Medulla oblongata (tissue), 1 donor: ENCODE measurements at regions not wholly inside any gene's neighbourhood (a gene's known extent, or its start where the extent isn't known, plus 50 kb on each side); places are given as distances from the start of the nearest gene placed in this dataset.
"Not testable (repeated sequence)": the region's sequence is repeated elsewhere in the genome, so short reads cannot be mapped to it uniquely, and the experiment has no call there.

ENCODE experiments used
- DNase-seq: peaks from one replicate; pipeline ENCODE4 v3.0.0-alpha.2; 2015; ENCODE audit errors: extremely low spot score

- DNase-seq = no peak
These were observed 50.9 kb upstream of the WARS2 start for GRCh38 chr1:119191325-119191724.

GRCh38 chr1:119204197-119204960 lies 63.9 kb upstream of the WARS2 start:
- DNase-seq = no peak

- DNase-seq = no peak
These were observed 64.5 kb upstream of the WARS2 start for GRCh38 chr1:119204961-119205357.

GRCh38 chr1:119209061-119209460 lies 68.6 kb upstream of the WARS2 start:
- DNase-seq = no peak

- DNase-seq = no peak
These were observed 69.3 kb upstream of the WARS2 start for GRCh38 chr1:119209596-119210295.

- no peak for DNase-seq
These were observed 69.8 kb upstream of the WARS2 start for GRCh38 chr1:119210296-119210649.

GRCh38 chr1:119213213-119213612 lies 72.8 kb upstream of the WARS2 start:
- not testable (repeated sequence) for DNase-seq

GRCh38 chr1:119214961-119215360 lies 74.5 kb upstream of the WARS2 start:
- not testable (repeated sequence) for DNase-seq

- DNase-seq = no peak
These were observed 76.9 kb upstream of the WARS2 start for GRCh38 chr1:119217309-119217828.

GRCh38 chr1:119219711-119220110 lies 79.3 kb upstream of the WARS2 start:
- DNase-seq = no peak

GRCh38 chr1:119220991-119221390 lies 80.5 kb upstream of the WARS2 start:
- no peak for DNase-seq

- no peak for DNase-seq
These were observed 81.8 kb upstream of the WARS2 start for GRCh38 chr1:119222271-119222670.

- DNase-seq = no peak
These were observed 84.8 kb upstream of the WARS2 start for GRCh38 chr1:119225265-119225664.

GRCh38 chr1:119225831-119226230 lies 85.4 kb upstream of the WARS2 start:
- DNase-seq = no peak

- no peak for DNase-seq
These were observed 85.9 kb upstream of the WARS2 start for GRCh38 chr1:119226321-119226720.

- DNase-seq = no peak
These were observed 86.5 kb upstream of the WARS2 start for GRCh38 chr1:119226913-119227312.

- DNase-seq = no peak
These were observed 87.0 kb upstream of the WARS2 start for GRCh38 chr1:119227456-119227855.

GRCh38 chr1:119228335-119229080 lies 88.1 kb upstream of the WARS2 start:
- no peak for DNase-seq

- DNase-seq = no peak
These were observed 94.7 kb upstream of the WARS2 start for GRCh38 chr1:119235120-119235519.

- DNase-seq = peak; percentile 18
These were observed 105.4 kb upstream of the WARS2 start for GRCh38 chr1:119245881-119246280.

GRCh38 chr1:119249283-119249682 lies 108.8 kb upstream of the WARS2 start:
- no peak for DNase-seq

GRCh38 chr1:119250299-119250698 lies 109.8 kb upstream of the WARS2 start:
- no peak for DNase-seq
